Retina (tissue), 1 donor: ENCODE measurements at regions not wholly inside any gene's neighbourhood (a gene's known extent, or its start where the extent isn't known, plus 50 kb on each side); places are given as distances from the start of the nearest gene placed in this dataset.
"Not testable (repeated sequence)": the region's sequence is repeated elsewhere in the genome, so short reads cannot be mapped to it uniquely, and the experiment has no call there.

Source experiments
- DNase-seq: peaks from one replicate; pipeline ENCODE4 v3.0.0-alpha.2; 2016

GRCh38 chr15:69774711-69775110 lies 322.1 kb downstream of the RPLP1 start:
- DNase-seq = not testable (repeated sequence)

DNA sequence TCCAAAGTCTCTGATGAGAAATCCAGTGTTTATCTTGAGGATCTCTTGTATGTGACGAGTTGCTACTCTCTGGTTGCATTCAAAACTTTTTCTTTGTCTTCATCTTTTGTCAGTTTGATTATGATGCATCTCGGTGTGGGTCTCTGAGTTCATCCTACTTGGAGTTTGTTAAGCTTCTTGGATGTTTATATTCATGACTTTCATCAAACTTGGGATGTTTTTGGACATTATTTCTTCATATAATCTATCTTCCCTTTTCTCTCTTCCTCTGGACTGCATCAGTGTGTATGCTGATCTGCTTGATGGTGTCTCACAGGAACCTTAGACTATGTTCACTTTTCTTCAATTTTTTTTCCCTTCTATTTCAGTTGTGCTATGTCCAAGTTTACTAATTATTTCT lies 320.4 kb downstream of the TLE3 start:
- DNase-seq = no peak

DNA sequence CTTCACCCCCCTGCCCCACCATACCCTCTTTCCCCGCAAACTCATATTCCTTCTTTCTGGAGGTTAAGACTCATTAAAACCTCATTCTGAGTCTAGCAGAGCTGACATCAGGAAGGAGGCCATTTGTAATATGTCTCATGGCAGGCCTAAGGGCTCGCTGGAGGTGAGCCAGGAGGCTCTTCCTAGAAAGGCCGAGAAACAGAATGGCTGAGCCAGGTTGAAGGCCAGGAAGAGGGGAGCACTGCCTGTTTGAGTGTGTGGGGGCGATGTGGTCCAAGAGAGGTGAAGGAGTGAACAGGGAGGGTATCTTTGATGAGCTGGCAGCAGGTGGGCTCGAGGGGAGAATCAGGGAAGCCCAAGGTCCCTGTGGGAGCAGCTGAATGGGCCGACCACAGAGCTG lies 317.3 kb downstream of the TLE3 start:
- DNase-seq = no peak

- no peak for DNase-seq
Observed at GRCh38 chr15:69780981-69781380, 316.7 kb downstream of the TLE3 start.

GRCh38 chr15:69781411-69782125 lies 316.1 kb downstream of the TLE3 start:
- DNase-seq = no peak

- no peak for DNase-seq
Observed at GRCh38 chr15:69782139-69782658, 315.5 kb downstream of the TLE3 start.

GRCh38 chr15:69782809-69783208 lies 314.9 kb downstream of the TLE3 start:
- no peak for DNase-seq

DNA sequence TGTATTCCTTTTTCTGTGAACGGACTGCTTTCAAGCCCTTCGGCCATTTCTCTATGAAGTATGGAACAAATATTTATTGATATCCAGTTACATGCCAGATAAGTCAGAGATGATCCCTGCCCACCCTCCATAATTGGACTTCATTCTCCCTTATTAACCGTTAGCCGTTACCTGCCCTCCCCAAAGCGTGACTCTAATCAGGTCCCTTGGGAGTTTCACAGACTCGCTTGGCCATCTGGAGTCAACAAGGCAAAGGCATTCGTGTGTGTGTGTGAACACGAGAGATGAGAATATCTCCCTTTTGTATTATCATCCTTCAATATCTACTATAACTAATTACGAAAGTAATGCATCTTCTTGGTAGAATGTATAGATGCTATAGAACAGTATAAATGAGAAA lies 314.5 kb downstream of the TLE3 start:
- DNase-seq = no peak

- DNase-seq = no peak
Observed at GRCh38 chr15:69784798-69785566, 312.7 kb downstream of the TLE3 start.

DNA sequence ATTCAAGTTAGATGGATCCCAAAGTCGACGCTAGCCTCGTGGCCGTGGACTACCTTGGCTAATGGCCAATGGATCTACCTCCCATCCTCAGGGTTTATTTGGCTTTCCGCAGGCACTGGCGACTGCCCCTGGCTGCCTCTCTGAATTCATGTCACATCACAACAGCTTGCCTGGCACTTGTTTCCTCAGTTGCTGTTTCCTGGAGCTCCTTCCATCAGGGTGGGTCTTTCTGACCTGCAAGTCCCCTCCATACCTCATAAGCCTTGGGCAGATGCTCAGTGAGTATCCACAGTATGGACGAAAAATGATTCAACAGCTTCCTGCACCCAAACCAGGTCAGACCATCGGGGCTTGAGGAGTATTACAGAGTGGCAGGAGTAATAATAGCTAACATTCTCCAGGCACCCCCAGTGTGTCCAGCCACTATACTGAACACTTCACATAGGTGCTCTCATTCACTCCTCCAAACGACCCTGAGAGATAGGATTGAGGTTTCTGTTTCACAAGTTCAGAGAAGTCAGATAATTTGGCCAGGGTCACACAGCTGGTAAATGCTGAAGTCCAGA lies 311.5 kb downstream of the TLE3 start:
- DNase-seq = no peak

GRCh38 chr15:69787791-69788190 lies 309.9 kb downstream of the TLE3 start:
- no peak for DNase-seq

GRCh38 chr15:69789648-69790393 lies 307.9 kb downstream of the TLE3 start:
- DNase-seq = no peak

DNA sequence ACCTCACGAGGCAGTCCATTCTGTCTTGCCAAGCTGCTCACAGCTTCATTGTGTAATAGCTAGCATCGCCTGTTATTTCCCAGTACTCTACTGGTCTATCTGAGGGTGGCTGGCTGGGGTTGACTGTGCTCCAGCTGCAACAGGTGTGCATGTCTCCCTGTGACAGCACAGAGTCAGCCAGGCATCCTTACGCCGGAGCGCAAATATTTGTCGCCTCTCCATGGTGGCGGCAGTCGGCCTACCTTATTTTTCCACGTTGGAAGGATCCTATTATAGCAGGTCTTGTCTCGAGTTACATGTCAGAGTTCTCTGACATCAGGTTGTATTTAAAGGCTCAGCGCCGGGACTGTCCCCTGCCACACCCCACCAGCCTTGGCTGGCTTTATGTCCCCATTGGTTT lies 307.1 kb downstream of the TLE3 start:
- DNase-seq = no peak

DNA sequence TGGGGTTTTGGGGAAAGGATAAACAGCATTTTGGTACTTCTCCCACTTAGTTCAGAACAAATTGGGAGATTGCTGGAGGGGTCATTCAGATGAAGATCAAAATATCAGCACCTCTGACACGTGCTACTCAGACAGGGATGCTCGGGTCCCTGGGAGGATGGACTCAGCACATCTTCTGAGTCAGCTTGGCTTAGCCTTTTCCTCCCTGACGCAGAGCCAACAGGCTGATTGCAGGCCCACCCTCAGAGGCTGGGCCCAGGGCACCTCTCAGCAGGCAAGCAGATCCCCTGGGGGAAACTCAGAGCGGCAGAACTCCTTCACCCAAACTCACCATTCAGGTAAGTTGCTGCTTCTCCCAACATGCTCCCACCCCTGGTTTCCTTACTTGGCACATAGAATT lies 304.9 kb downstream of the TLE3 start:
- DNase-seq = no peak

DNA sequence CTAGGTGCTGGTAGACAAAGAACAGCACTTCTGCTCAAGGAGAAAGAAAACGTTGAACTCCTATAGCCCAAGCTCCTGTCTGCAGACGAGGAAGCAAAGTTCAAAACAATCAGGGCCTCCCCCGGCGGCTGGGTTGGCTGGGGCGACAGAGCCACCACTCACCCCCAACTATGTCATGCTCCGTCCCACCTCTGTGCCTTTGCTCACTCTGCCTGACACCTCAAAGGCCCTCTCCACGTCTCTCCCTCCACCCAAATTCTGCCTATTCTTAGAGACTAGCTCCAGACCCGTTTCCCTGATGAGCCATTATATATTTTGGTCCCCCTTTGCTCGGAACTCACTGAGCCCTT lies 304.3 kb downstream of the TLE3 start:
- DNase-seq = no peak

DNA sequence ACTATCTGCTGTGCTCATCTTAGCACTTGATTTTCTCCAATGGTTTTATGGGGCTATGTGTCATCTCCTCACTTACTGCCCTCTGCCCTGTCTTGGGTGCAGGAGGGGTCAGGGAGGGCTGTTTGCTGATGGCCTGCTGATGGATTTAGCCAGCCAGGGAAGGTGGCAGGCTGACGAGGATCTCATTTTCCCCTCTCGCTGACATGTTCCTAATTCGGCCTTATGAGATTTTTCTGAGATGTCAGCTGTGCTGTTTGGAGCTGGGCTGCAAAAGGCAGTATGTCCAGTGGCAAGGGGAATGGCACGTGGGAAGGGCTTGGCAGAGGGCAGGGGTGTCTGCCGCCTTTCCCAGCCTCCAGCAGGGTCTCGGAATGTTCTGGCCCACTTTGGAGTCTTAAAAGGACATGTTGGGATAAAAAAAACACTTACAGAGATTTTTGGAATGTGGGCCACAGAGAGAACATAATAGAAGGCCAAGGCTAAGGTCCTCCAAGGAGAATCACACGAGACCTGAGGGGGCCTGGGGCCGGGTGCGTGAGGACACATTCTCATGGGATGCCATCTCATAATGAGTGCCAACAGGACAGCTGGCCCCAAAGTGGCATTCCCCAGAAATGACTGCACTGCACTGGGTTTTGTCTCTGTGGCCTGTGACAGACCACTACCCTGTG lies 303.8 kb downstream of the TLE3 start:
- no peak for DNase-seq

- DNase-seq = no peak
Observed at GRCh38 chr15:69794645-69795469, 302.9 kb downstream of the TLE3 start.

- no peak for DNase-seq
Observed at GRCh38 chr15:69795601-69796000, 302.1 kb downstream of the TLE3 start.

- DNase-seq = no peak
Observed at GRCh38 chr15:69797051-69797595, 300.6 kb downstream of the TLE3 start.

DNA sequence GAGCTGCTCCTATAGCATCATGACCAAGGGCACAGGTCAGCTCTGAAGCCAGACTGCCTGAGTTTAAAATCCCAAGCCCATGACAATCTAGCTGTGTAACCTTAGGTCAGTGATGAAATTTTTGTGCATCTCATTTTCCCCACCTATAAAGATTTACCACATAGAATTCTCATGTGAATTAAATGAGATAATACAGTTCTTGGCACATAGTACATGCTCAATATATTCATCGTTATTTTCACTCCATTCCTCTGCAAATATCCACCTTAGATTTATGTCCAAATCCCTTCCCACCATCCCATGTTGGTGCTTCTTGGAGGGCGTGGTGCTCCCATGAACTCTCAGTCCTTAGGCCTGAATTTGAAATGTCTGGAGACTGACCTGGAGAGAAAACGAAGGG lies 300.1 kb downstream of the TLE3 start:
- no peak for DNase-seq

DNA sequence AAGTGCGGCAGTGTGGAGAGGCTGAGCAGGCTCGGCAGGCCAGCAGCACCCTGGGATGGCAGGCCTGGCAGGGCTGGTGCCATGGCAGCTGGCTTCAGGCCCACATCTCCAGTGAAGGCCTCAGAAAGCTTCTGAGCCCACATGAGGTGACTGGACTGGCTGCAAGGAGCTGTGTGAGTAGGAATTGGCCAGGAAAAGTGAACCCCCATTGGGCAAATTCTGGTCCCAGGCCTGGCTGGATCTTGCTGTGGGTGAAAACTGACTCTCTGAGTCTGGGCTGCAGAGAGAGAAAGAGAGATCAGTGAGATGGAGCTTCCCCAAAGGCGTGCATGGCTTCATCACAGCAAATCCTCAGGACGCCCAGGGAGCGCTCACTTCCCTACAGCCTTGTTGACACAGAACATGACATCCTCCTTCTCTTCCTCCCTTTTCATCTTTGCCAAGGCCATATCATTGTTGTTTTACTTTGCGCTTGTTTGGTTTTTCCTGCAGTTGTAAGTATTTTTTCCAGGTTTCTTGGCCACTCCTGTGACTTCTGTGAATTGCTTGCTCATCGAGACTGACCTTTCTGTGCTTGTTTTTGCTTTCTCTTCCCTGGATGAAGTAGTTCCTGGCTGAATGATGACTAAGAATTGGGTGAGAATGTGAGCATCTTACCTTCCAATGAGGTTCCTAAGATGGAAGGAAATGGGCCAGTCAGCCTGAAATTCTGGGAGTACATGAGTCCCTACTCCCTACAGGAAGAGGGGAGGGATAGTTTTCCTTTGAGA lies 299.1 kb downstream of the TLE3 start:
- no peak for DNase-seq
